Stimulated activated CD8-positive, alpha-beta memory T cell treated with anti-CD3 and anti-CD28 coated beads, Interleukin-4, amount 100 ng/mL, for 1 hour (primary cell): ENCODE measurements at regions not wholly inside any gene's neighbourhood (a gene's known extent, or its start where the extent isn't known, plus 50 kb on each side); places are given as distances from the start of the nearest gene placed in this dataset.
"Not testable (repeated sequence)": the region's sequence is repeated elsewhere in the genome, so short reads cannot be mapped to it uniquely, and the experiment has no call there.

ENCODE experiments used
- DNase-seq, 2 donors: peaks; one replicate each; pipeline ENCODE4 v3.0.0-alpha.2; 2020; ENCODE audit warnings: low read depth in 2 of 2, low spot score in 1 of 2

DNA sequence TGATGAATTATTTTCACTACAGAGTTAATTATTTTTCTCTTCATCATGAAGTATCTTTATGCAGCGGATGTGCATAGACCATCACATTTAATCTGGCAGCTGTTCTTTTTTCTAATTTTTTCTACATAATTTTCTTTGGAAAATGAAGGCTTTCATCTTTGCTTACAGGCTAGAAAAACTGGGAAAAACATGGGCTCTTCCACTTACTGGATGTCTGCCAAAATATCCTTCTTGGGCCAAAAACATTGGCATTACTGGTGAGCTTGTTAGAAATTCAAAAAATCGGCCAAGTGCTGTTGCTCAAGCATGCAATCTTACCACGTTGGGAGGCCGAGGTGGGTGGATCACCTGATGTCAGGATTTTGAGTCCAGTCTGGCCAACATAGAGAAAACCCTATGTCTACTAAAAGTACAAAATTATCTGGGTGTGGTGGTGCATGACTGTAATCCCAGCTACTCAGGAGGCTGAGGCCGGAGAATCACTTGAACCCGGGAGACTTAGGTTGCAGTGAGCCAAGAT lies 176.8 kb downstream of the ZNF737 start:
- DNase-seq: no peak

- DNase-seq: no peak
Observed at GRCh38 chr19:20385061-20385460, 180.5 kb downstream of the ZNF737 start.

DNA sequence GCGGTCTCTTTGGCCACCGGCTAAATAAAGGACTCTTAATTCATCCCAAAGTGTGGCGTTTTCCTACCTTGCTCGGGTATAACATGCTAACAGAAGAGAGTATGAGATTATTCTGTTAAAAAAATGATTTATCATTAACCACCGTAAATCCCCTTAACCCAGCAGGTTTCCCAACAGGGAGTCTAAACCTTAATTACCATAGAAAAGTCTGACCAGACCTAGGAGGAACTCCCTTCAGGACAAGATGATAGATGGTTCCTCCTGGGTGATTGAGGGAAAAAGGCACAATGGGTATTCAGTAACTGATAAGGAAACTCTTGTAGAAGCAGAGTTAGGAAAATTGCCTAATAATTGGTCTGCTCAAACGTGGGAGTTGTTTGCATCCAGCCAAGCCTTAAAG lies 193.7 kb downstream of the ZNF737 start:
- no peak for DNase-seq

- DNase-seq: not testable (repeated sequence)
Observed at GRCh38 chr19:20371304-20371703, 194.3 kb downstream of the ZNF737 start.

GRCh38 chr19:20367811-20368294 lies 197.7 kb downstream of the ZNF737 start:
- no peak for DNase-seq

GRCh38 chr19:20365146-20365545 lies 198.1 kb downstream of the ZNF486 start:
- no peak for DNase-seq

DNA sequence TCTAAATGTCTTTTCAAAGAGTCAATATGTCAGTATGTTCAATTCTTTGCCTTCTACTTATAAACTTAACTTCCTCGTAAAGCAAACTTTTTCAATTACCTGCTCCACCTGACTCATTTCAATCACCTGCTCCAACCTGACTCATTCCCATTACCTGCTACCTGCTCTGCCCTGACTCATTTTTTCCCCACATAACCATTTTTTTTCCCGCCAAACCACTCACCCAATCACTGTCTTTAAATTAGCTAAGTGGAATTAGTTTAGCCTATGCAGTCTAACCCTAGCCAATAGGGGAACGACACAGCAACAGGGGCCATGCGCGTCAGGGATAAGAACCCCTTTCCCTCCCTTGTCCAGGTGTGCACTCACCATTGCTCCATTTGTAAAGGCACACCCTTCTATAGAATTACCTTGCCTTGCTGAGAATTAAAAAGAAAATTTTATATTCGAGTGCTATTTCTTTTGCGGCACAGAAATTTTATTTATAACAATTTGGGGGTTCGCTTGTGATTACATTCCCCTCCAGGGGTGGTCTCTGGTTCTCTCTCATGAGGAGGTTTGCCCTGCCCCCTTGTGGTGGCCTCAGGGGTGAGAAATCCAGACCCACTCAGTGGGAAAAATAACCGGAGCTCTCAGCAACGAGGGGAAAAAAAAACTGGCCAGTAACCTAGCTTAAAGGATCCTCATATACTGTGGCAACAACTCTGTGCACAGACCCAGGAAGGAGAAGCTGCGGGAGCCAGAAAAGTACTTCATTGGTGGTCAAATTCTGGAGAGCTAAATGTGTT lies 193.1 kb downstream of the ZNF486 start:
- DNase-seq: no peak

DNA sequence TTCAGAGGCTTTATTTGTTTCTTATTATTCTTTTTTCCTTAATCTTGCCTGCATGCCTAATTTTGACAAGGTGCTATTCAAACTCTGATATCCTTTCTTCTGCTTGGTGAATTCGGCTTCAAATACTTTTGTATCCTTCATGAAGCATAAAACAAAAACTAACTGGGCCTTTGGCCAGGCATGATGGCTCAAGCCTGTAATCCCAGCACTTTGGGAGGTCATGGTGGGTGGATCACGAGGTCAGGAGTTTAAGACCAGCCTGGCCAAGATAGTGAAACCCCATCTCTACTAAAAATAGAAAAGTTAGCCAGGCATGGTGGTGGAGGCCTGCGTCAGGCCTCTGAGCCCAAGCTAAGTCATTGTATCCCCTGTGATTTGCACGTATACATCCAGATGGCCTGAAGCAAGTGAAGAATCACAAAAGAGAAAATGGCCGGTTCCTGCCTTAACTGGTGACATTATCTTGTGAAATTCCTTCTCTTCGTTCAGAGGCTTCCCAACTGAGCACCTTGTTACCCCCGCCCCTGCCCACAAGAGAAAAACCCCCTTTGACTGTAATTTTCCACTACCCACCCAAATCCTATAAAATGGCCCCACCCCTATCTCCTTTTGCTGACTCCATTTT lies 191.9 kb downstream of the ZNF486 start:
- DNase-seq: not testable (repeated sequence)

DNA sequence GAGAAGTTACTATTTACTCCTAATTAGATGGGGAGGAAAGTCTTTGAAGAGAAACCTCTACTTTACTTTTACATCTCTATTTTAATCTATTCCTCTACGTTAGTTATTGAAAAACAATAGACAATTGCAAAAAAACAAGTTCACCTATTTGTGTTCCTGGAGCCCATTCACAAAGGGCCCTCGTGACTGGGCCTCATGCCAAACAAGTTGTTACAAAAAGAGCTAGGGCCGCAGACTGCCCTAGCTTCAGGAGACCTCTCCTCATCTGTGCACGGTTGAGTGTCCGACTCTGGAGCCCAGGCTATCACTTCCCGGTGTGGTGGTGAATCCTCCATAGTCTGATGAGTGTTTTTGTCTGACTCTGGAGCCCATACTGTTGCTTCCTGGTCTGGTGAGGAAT lies 190.9 kb downstream of the ZNF486 start:
- no peak for DNase-seq

DNA sequence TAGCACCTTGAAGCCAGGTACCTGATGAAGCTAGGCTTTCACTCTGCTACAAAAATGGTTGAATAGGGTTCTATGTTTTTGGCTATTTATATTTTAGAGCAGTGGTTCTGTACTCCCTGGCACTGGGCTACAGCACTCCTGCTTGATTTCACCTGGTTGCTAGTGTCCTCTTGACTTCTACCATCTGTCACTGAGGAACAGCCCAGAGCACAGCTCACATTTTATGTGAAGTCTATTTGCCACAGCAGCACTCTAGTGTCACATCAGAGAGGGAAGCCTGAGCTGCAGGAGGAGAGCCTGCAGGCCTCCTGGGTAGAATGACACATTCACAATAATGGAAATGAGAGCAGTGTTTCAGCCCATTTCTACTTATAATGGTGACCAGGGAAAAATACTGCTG lies 184.2 kb downstream of the ZNF486 start:
- no peak for DNase-seq

- no peak for DNase-seq
Observed at GRCh38 chr19:20349206-20349605, 182.2 kb downstream of the ZNF486 start.

DNA sequence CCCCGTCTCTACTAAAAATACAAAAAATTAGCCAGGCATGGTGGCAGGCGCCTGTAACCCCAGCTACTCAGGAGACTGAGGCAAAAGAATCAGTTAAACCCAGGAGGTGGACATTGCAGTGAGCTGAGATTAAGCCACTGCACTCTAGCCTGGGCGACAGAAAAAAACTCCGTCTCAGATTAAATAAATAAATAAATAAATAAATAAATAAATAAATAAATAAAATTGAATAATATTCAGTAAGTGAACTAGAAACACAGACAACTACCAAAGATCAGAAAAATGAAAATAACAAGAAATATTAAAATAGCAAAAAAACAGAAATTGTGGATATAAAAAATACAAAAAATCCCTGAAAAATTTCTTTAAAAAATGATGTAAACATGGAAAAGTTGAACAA lies 172.4 kb downstream of the ZNF486 start:
- no peak for DNase-seq

GRCh38 chr19:20334760-20335159 lies 167.7 kb downstream of the ZNF486 start:
- no peak for DNase-seq

DNA sequence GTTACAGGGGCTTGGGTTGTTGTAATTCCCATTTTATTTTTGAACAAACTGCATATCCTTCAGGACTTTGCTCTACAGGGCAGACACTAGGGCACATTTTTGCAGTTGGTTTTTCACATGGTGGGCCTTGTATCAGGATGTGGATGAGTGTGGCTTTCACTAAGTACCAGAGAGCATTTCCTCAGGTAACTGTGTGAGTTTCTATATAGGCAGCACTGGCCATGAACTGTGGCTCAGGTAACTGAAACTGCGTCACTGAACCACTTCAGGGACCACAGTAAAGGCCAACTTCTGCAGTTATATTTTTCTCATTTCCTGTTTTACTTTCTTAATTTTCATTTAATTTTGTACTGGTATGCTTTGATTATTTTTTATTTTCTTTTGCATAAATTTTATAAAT lies 166.5 kb downstream of the ZNF486 start:
- DNase-seq: no peak

GRCh38 chr19:20325151-20325550 lies 158.1 kb downstream of the ZNF486 start:
- DNase-seq: no peak

DNA sequence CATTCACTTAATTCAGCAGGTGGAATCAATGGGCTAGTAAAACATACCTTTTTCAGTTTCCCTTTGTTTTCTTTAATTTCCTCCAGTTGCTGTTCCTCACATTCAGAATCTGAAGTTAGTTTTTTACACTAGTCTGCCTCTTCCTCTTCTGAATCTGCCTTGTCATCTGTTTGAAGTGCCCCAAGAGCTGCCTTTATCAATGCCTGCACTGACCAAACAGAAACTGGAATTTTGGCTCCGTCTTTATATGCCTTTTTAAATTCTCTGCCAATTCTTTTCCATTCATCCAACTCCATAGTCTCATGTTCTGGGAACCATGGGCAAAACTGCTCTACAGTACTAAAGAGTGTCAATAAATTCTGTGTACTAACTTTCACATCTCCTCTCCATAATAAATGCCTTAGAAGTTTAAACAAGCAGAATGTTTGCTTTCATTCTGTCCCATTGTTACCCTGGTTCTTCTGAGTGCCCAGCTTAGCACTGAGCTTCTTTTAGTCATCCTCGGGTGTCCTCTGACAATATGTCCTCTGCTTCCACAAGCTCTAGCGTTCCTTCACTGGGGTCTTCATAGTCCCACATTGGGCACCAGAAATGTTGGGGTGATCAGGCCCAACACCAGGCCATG lies 154.2 kb downstream of the ZNF486 start:
- DNase-seq: no peak

DNA sequence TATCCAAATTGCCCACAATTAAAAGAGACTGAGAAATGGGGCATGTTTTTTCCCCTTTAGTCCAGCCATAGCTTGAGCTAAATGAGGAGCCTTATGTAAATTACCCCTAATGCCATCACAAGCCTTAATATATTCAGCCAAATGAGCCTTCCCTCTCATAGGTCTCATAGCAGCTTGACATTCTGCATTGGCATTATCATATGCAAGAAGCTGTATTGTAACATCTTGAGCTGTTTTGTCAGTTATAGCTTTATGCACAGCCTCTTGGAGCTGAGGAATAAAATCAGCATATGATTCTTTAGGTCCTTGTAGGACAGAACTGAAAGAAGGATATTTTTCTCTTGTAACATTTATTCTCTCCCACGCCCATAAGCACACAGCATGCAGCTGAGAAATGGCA lies 153.2 kb downstream of the ZNF486 start:
- no peak for DNase-seq

DNA sequence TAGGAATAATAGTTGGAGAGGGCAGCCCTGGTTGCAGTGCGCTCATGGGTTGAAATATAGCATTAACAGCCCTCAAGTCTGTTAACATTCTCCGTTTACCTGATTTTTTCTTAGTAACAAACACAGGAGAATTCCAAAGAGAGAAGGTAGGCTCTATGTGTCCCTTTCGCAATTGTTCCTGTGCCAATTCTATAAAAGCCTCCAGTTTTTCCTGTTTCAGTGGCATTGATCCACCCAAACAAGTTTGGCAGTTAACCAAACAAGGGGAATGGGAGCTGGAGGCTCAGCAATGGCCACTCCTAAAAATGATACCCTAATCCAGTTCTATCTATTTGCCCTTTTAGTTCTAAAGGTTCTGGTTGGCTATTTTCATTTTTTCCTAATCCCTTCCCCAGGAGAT lies 151.6 kb downstream of the ZNF486 start:
- DNase-seq: no peak

DNA sequence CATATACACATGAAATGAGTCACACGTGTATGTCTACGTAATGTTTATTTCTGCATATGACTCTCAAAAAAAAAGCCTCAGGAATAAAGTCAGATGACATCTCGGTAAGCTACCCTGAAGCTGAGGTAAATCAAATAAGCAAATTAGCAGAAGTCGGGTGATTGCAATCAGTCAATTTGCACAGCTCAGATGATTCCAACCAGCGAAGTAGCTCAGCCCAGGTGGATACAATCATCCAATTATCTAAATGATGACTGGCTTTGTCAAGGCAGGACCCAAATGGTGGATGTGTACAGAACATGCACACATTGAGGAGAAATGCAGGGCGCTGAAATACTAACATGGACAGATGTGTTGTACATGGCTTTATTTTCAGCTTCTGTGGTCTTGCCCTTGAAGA lies 148.5 kb downstream of the ZNF486 start:
- DNase-seq: no peak

- DNase-seq: no peak
Observed at GRCh38 chr19:20313894-20314293, 146.9 kb downstream of the ZNF486 start.

DNA sequence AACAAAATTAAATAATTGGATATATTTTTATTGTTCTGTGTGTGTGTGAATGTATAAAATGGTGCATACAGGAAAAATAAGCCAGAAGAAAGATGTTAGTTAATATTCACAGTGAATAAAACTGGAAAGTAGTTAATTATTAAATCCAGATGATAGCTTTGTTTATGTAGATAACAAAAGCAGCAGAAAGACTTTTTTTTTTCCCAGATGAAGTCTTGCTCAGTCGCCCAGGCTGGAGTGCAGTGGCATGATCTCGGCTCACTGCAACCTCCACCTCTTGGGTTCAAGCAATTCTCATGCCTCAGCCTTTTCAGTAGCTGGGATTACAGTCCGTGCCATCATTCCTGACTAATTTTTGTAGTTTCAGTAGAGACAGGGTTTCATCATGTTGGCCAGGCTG lies 140.1 kb downstream of the ZNF486 start:
- no peak for DNase-seq

DNA sequence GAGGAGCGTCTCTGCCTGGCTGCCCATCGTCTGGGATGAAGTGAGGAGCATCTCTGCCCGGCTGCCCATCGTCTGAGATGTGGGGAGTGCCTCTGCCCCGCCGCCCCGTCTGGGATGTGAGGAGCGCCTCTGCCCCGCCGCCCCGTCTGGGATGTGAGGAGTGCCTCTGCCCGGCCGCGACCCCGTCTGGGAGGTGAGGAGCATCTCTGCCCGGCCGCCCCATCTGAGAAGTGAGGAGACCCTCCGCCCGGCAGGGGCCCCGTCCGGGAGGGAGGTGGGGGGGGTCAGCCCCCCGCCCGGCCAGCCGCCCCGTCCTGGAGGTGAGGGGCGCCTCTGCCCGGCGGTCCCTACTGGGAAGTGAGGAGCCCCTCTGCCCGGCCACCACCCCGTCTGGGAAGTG lies 129.3 kb downstream of the ZNF486 start:
- DNase-seq: not testable (repeated sequence)
